ENCODE measurements at regions not wholly inside any gene's neighbourhood (a gene's known extent, or its start where the extent isn't known, plus 50 kb on each side); places are given as distances from the start of the nearest gene placed in this dataset.

GRCh38 chr11:15880291-15880690 is 476.1 kb downstream of the SOX6 start:
- in situ Hi-C loops (cut with HindIII; ENCODE audit: low pct_unique_long_range_greater_than_20kb, low sequenced_read_pairs) (no loop called here), intact Hi-C loops (cut with micrococcal nuclease; ENCODE audit: unreplicated experiment) (no loop called here)
- no peak for DNase-seq (ENCODE audit: low read depth, low spot score)
- ChIA-PET POLR2A (interaction anchor here (0.7 kb wide), 1 partner anchor 8 kb away, joined by 10 read pairs; no protein-coding TSS in a partner anchor), CTCF (no interaction called here)
- no peak for TF ChIP-seq SIN3A (IDR thresholded peaks at IDR 0.05; ENCODE audit: borderline replicate concordance, insufficient read depth, low read depth, low read length)
- no peak for TF ChIP-seq CTCF (IDR thresholded peaks at IDR 0.05)
- TF ChIP-seq TCF7L2 (IDR thresholded peaks at IDR 0.05; ENCODE audit: low read depth, low read length) = no peak
- no peak for TF ChIP-seq REST (IDR thresholded peaks at IDR 0.05; ENCODE audit: insufficient read depth in 1 of 2, low read depth in 2 of 2, low read length in 1 of 2)
- TF ChIP-seq POLR2AphosphoS5 (IDR thresholded peaks at IDR 0.05; ENCODE audit: low read depth, low read length) = no peak
- Histone ChIP-seq H3K9me3 (ENCODE audit: control insufficient read depth, insufficient read depth, low read depth, low read length) (no peaks in the 10 kb centered on the region), H3K4me1 (ENCODE audit: control insufficient read depth, insufficient read depth, low read length) (no peaks in the 10 kb centered on the region), H3K4me3 (ENCODE audit: low read depth in 2 of 2, low read length in 2 of 2) (no peak overlapping the region), H3K27me3 (ENCODE audit: control insufficient read depth, insufficient read depth, low read length) (no peaks in the 10 kb centered on the region; the same call in 1 of the 2 replicates), H3K27ac (ENCODE audit: low read length) (no peak overlapping the region), H3K36me3 (ENCODE audit: control insufficient read depth, insufficient read depth, low read length) (no peaks in the 10 kb centered on the region)
- no TSS peak for BruUV-seq (replicated peaks)
- ATAC-seq = no peak

GRCh38 chr11:15882876-15883454 is 473.4 kb downstream of the SOX6 start:
- in situ Hi-C loops (cut with HindIII; ENCODE audit: low pct_unique_long_range_greater_than_20kb, low sequenced_read_pairs) = no loop called here
- BruUV-seq (replicated peaks) = no TSS peak
- POLR2A ChIA-PET = no interaction called here

More at GRCh38 chr11:15882876-15883454, 473.4 kb downstream of the SOX6 start:
- Histone ChIP-seq H3K36me3 (ENCODE audit: control insufficient read depth, insufficient read depth, low read length) (no peaks in the 10 kb centered on the region), H3K4me1 (ENCODE audit: control insufficient read depth, insufficient read depth, low read length) (no peaks in the 10 kb centered on the region; the same call in 1 of the 2 replicates), H3K4me3 (ENCODE audit: low read depth in 2 of 2, low read length in 2 of 2) (no peak overlapping the region), H3K27me3 (ENCODE audit: control insufficient read depth, insufficient read depth, low read length) (no peaks in the 10 kb centered on the region; the same call in 1 of the 2 replicates), H3K9me3 (ENCODE audit: control insufficient read depth, insufficient read depth, low read depth, low read length) (no peaks in the 10 kb centered on the region), H3K27ac (ENCODE audit: low read length) (no peak overlapping the region)
- intact Hi-C loops (cut with micrococcal nuclease; ENCODE audit: unreplicated experiment) = no loop called here
- ATAC-seq (no peak), DNase-seq (ENCODE audit: low read depth, low spot score) (no peak)
- CTCF ChIA-PET = no interaction called here
- TF ChIP-seq CTCF (IDR thresholded peaks at IDR 0.05) = no peak
- TF ChIP-seq POLR2AphosphoS5 (IDR thresholded peaks at IDR 0.05; ENCODE audit: low read depth, low read length) = no peak
- no peak for TF ChIP-seq TCF7L2 (IDR thresholded peaks at IDR 0.05; ENCODE audit: low read depth, low read length)
- TF ChIP-seq SIN3A (IDR thresholded peaks at IDR 0.05; ENCODE audit: borderline replicate concordance, insufficient read depth, low read depth, low read length) = no peak
- TF ChIP-seq REST (IDR thresholded peaks at IDR 0.05; ENCODE audit: insufficient read depth in 1 of 2, low read depth in 2 of 2, low read length in 1 of 2) = no peak

Data from Panc1 (cell line).